ENCODE measurements at regions not wholly inside any gene's neighbourhood (a gene's known extent, or its start where the extent isn't known, plus 50 kb on each side); places are given as distances from the start of the nearest gene placed in this dataset.

GRCh38 chr10:80968903-80969302 lies 431.2 kb downstream of the SH2D4B start:
- H3K27ac Mint-ChIP-seq (ENCODE audit: low read depth) = no peak overlapping the region
- no peak for ATAC-seq (replicated peaks; ENCODE audit: extremely low read depth, poor library complexity, severe bottlenecking)
- H3K36me3 Mint-ChIP-seq (ENCODE audit: insufficient read depth) = no peaks in the 10 kb centered on the region

GRCh38 chr10:80971461-80971860 lies 433.8 kb downstream of the SH2D4B start:
- Mint-ChIP-seq H3K4me3 (no peak overlapping the region), H3K36me3 (ENCODE audit: insufficient read depth) (no peaks in the 10 kb centered on the region), H3K27ac (ENCODE audit: low read depth) (no peak overlapping the region), H3K27me3 (no peaks in the 10 kb centered on the region), H3K4me1 (no peaks in the 10 kb centered on the region), H3K9me3 (peaks cover 16% of the 10 kb centered on the region)
- ATAC-seq (replicated peaks; ENCODE audit: extremely low read depth, poor library complexity, severe bottlenecking) (no peak), DNase-seq (ENCODE audit: low spot score in 2 of 2) (no peak)

More at GRCh38 chr10:80968903-80969302, 431.2 kb downstream of the SH2D4B start:
- H3K4me1 Mint-ChIP-seq = no peaks in the 10 kb centered on the region
- DNase-seq (ENCODE audit: low spot score in 2 of 2) = no peak
- H3K4me3 Mint-ChIP-seq = no peak overlapping the region
- H3K9me3 Mint-ChIP-seq = peaks cover 15% of the 10 kb centered on the region
- no peaks in the 10 kb centered on the region for H3K27me3 Mint-ChIP-seq

DNA sequence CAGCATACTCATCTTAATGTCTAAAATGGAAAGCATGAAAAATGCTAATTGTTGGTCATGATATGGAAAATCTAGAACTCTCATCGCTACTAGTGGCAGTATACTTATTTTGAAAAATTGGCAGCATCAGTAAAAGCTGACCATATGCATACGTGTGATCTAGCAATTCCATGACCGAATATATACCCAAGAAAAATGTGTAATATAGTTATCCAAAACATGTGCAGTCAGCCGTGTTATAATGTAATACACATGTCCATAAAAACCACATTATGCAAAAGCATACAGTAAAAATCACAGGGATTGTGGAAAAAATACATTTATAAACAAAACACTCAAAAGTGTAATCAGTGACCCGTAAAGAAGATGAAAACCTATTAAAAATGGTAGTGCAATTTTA lies 439.0 kb downstream of the SH2D4B start:
- Mint-ChIP-seq H3K27me3 (no peaks in the 10 kb centered on the region), H3K9me3 (peaks cover 9% of the 10 kb centered on the region), H3K27ac (ENCODE audit: low read depth) (no peak overlapping the region), H3K4me3 (no peak overlapping the region), H3K4me1 (no peaks in the 10 kb centered on the region), H3K36me3 (ENCODE audit: insufficient read depth) (no peaks in the 10 kb centered on the region)
- no peak for DNase-seq (ENCODE audit: low spot score in 2 of 2)
- ATAC-seq (replicated peaks; ENCODE audit: extremely low read depth, poor library complexity, severe bottlenecking) = no peak

GRCh38 chr10:80985102-80985501 lies 447.4 kb downstream of the SH2D4B start:
- Mint-ChIP-seq H3K4me1 (no peaks in the 10 kb centered on the region), H3K4me3 (no peak overlapping the region), H3K27me3 (no peaks in the 10 kb centered on the region), H3K27ac (ENCODE audit: low read depth) (no peak overlapping the region), H3K9me3 (no peaks in the 10 kb centered on the region), H3K36me3 (ENCODE audit: insufficient read depth) (no peaks in the 10 kb centered on the region)
- no peak for DNase-seq (ENCODE audit: low spot score in 2 of 2)
- no peak for ATAC-seq (replicated peaks; ENCODE audit: extremely low read depth, poor library complexity, severe bottlenecking)

DNA sequence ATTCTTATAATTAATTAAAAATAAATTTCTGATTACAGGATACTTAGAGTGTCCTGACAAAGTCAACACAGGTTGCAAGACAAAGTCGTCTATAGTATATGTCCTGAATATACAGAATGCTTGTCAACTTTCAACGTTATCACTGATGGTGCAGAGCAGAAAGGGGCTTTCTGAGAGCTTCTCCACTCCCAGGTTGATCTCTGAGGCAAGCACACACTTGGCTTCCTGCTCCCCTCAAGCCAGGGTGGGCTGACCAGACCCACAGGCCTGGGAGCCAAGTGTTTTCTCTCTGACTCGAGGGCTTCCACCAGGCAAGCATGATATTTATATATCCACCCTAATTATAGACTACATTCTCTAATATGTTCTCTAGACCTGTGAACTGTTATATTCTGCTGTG lies 448.9 kb downstream of the SH2D4B start:
- ATAC-seq (replicated peaks; ENCODE audit: extremely low read depth, poor library complexity, severe bottlenecking) (no peak), DNase-seq (ENCODE audit: low spot score in 2 of 2) (no peak)
- H3K36me3 Mint-ChIP-seq (ENCODE audit: insufficient read depth) = no peaks in the 10 kb centered on the region
- H3K4me3 Mint-ChIP-seq = no peak overlapping the region
- H3K27ac Mint-ChIP-seq (ENCODE audit: low read depth) = no peak overlapping the region
- no peaks in the 10 kb centered on the region for H3K27me3 Mint-ChIP-seq
- peaks cover 10% of the 10 kb centered on the region for H3K9me3 Mint-ChIP-seq
- H3K4me1 Mint-ChIP-seq = no peaks in the 10 kb centered on the region

DNA sequence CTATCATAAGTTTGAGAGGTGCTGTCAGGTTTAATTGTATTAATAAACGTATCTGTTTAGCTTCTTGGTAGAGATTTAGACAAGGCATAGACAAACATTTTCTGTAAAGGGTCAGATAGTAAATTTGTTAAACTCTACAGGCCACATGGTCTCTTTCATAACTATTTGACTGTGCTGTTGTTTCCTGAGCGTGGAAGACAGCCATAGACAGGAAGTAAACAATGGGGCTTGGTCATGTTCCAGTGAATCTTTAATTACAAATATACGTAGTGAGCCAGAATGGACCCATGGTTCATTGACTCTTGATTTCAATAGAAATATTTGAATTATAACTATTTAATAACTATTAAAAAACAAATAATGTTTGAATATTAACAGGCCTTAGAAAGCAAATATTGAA lies 451.1 kb downstream of the SH2D4B start:
- ATAC-seq (replicated peaks; ENCODE audit: extremely low read depth, poor library complexity, severe bottlenecking) (no peak), DNase-seq (ENCODE audit: low spot score in 2 of 2) (no peak)
- Mint-ChIP-seq H3K4me3 (no peak overlapping the region), H3K36me3 (ENCODE audit: insufficient read depth) (no peaks in the 10 kb centered on the region), H3K4me1 (no peaks in the 10 kb centered on the region), H3K27me3 (no peaks in the 10 kb centered on the region), H3K27ac (ENCODE audit: low read depth) (no peak overlapping the region), H3K9me3 (peaks cover 19% of the 10 kb centered on the region)

DNA sequence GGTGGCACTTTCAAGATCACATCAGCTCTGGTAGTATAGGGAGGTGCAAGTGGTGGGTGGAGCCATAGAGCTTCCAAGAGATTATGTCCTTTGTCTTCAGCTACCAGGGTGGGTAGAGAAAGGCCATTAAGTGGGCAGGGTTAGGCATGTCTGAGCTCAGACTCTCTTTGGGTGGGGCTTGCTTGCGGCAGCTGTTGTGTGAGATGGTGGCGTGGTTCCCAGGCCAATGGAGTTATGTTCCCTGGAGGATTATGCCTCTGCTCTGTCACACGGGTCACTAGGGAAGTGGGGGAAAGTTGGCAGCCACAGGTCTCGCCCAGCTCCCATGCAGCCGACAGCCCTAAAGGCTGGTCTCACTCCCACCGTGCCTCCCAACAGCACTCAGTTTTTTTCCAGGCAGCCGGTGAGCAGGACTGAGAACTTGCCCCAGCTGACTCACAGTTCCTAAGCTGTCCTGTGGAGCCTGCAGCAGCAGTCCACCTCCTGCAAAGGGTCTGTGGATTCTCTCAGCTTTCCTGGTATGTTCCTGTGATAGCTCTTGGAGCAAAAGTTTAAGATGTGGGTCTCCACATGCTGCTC lies 459.0 kb downstream of the SH2D4B start:
- no peak overlapping the region for H3K27ac Mint-ChIP-seq (ENCODE audit: low read depth)
- peaks cover 19% of the 10 kb centered on the region for H3K9me3 Mint-ChIP-seq
- no peak for ATAC-seq (replicated peaks; ENCODE audit: extremely low read depth, poor library complexity, severe bottlenecking)

GRCh38 chr10:81000781-81001180 lies 463.1 kb downstream of the SH2D4B start:
- Mint-ChIP-seq H3K27me3 (no peaks in the 10 kb centered on the region), H3K4me3 (no peak overlapping the region), H3K36me3 (ENCODE audit: insufficient read depth) (no peaks in the 10 kb centered on the region), H3K27ac (ENCODE audit: low read depth) (no peak overlapping the region), H3K9me3 (peaks cover 6% of the 10 kb centered on the region), H3K4me1 (no peaks in the 10 kb centered on the region)
- DNase-seq (ENCODE audit: low spot score in 2 of 2) = no peak
- no peak for ATAC-seq (replicated peaks; ENCODE audit: extremely low read depth, poor library complexity, severe bottlenecking)

More for the DNA sequence above, 459.0 kb downstream of the SH2D4B start:
- no peak overlapping the region for H3K4me3 Mint-ChIP-seq
- H3K4me1 Mint-ChIP-seq = no peaks in the 10 kb centered on the region
- no peak for DNase-seq (ENCODE audit: low spot score in 2 of 2)
- no peaks in the 10 kb centered on the region for H3K27me3 Mint-ChIP-seq
- H3K36me3 Mint-ChIP-seq (ENCODE audit: insufficient read depth) = no peaks in the 10 kb centered on the region

- DNase-seq (ENCODE audit: low spot score in 2 of 2) (no peak), ATAC-seq (replicated peaks; ENCODE audit: extremely low read depth, poor library complexity, severe bottlenecking) (no peak)
- Mint-ChIP-seq H3K4me3 (no peak overlapping the region), H3K36me3 (ENCODE audit: insufficient read depth) (no peaks in the 10 kb centered on the region), H3K27me3 (no peaks in the 10 kb centered on the region), H3K9me3 (peaks cover 6% of the 10 kb centered on the region), H3K27ac (ENCODE audit: low read depth) (no peak overlapping the region), H3K4me1 (no peaks in the 10 kb centered on the region)
These were observed 464.7 kb downstream of the SH2D4B start for GRCh38 chr10:81002382-81002781.

DNA sequence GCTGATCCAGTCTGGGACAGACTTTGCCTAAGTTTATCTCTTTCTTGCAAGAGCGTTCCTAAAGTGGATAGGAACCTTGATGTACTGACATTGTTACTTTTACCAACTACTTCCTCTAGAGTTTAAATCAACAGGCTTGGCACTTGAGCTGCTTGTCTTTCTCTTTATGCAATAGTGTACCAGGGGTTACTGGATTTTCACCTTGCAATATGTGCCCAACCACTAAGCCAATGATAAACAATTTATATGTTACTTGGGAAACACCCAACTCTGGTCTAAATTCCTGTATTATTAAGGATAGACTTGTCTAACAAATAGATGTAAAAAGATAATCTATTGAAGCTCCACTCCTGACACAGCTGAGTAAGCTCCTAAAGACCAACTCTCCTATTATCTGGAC lies 470.2 kb downstream of the SH2D4B start:
- Mint-ChIP-seq H3K27me3 (no peaks in the 10 kb centered on the region), H3K4me1 (no peaks in the 10 kb centered on the region), H3K4me3 (no peak overlapping the region), H3K9me3 (no peaks in the 10 kb centered on the region), H3K36me3 (ENCODE audit: insufficient read depth) (no peaks in the 10 kb centered on the region), H3K27ac (ENCODE audit: low read depth) (no peak overlapping the region)
- ATAC-seq (replicated peaks; ENCODE audit: extremely low read depth, poor library complexity, severe bottlenecking) (no peak), DNase-seq (ENCODE audit: low spot score in 2 of 2) (no peak)

- Mint-ChIP-seq H3K27me3 (no peaks in the 10 kb centered on the region), H3K9me3 (no peaks in the 10 kb centered on the region), H3K4me1 (no peaks in the 10 kb centered on the region), H3K4me3 (no peak overlapping the region), H3K36me3 (ENCODE audit: insufficient read depth) (no peaks in the 10 kb centered on the region), H3K27ac (ENCODE audit: low read depth) (no peak overlapping the region)
- no peak for DNase-seq (ENCODE audit: low spot score in 2 of 2)
- no peak for ATAC-seq (replicated peaks; ENCODE audit: extremely low read depth, poor library complexity, severe bottlenecking)
These were observed 471.0 kb downstream of the SH2D4B start for GRCh38 chr10:81008726-81009125.

- no peak for DNase-seq (ENCODE audit: low spot score in 2 of 2)
- no peaks in the 10 kb centered on the region for H3K27me3 Mint-ChIP-seq
- H3K27ac Mint-ChIP-seq (ENCODE audit: low read depth) = no peak overlapping the region
- ATAC-seq (replicated peaks; ENCODE audit: extremely low read depth, poor library complexity, severe bottlenecking) = no peak
- H3K4me3 Mint-ChIP-seq = no peak overlapping the region
- H3K9me3 Mint-ChIP-seq = no peaks in the 10 kb centered on the region
- no peaks in the 10 kb centered on the region for H3K4me1 Mint-ChIP-seq
- H3K36me3 Mint-ChIP-seq (ENCODE audit: insufficient read depth) = no peaks in the 10 kb centered on the region
These were observed 471.6 kb downstream of the SH2D4B start for GRCh38 chr10:81009296-81009695.

GRCh38 chr10:81013771-81014170 lies 476.1 kb downstream of the SH2D4B start:
- no peak overlapping the region for H3K4me3 Mint-ChIP-seq
- no peak overlapping the region for H3K27ac Mint-ChIP-seq (ENCODE audit: low read depth)
- DNase-seq (ENCODE audit: low spot score in 2 of 2) (no peak), ATAC-seq (replicated peaks; ENCODE audit: extremely low read depth, poor library complexity, severe bottlenecking) (no peak)
- H3K27me3 Mint-ChIP-seq = no peaks in the 10 kb centered on the region
- no peaks in the 10 kb centered on the region for H3K36me3 Mint-ChIP-seq (ENCODE audit: insufficient read depth)
- H3K4me1 Mint-ChIP-seq = peaks cover 2% of the 10 kb centered on the region
- no peaks in the 10 kb centered on the region for H3K9me3 Mint-ChIP-seq

All from central memory CD8-positive, alpha-beta T cell (primary cell).